HG02642 (cell line): ENCODE measurements at regions not wholly inside any gene's neighbourhood (a gene's known extent, or its start where the extent isn't known, plus 50 kb on each side); places are given as distances from the start of the nearest gene placed in this dataset.
"Not testable (repeated sequence)": the region's sequence is repeated elsewhere in the genome, so short reads cannot be mapped to it uniquely, and the experiment has no call there.

Experiments used
- ATAC-seq: cut with Tn5 transposase; IDR thresholded peaks from one replicate; pipeline ENCODE4 v1.9.1; 2021; ENCODE audit warnings: mild to moderate bottlenecking; ENCODE audit not compliant: unreplicated experiment, poor library complexity

DNA sequence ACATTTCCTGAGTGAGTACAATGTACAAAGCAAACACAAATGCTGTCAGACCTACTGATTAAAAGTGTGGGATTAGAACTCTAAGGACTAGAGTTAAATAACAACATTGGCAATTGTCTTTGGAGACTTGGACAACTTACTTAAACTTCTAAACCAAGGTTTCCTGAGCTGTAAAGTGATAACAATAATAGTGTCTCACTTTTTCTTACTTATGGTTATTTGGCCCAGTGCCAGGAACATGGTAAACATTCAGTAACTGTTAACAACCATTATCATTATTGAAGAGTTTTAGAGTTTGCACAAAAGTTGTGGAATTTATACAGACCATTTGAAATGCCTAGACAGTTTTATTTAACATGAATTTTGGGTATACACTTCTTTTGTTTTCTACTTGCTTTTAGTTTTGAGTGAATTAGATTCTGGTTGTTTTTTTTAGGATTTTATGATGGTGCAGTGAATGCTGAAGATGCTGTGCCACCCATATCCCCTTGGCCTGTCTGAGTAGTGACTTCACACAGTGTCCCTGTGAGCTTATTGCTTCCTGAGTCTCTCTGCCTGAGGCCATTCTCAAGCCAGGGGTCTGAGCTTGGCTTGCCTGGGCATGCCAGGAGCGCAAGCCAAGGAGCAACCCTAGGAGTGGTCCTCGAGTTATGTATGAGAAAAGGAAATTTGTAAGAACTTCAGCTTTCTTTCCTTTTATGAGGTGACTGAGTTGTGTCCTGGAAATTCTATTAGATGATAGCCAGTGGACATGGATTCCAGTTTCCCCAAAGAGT is 932.8 kb downstream of the TTLL7 start:
- no peak for ATAC-seq

DNA sequence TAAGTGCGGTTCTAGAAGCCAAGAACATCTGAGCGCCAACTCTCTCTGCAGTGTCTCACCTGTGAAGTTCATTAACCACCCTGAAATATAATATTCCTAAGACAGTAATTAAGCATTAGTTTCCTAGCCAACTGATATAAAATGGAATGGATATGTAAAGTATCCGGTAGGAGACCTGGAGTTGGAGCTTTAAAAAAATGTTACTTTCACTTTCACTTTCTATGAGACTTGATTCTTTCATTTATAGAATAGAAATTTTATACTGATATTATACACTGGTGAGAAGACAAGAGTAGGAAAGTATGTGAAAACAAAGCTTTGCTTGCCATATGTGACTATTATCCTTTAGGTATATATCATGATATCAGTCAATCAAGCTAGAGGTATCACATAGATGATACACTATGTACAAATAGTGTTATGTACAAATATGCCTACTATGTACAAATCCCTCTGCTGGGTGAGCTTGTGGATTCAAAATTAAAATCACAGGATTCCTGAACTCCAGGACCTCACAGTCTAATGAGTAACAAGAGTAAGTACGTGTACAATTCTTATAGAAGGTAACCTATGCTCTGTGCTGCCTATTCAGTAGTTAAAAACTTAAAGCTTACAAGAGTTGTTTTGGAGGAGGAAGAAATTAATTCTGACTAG is 934.2 kb downstream of the TTLL7 start:
- ATAC-seq: no peak

GRCh38 chr1:83060651-83061390 is 938.1 kb downstream of the TTLL7 start:
- no peak for ATAC-seq

- no peak for ATAC-seq
Measured at GRCh38 chr1:83060221-83060620, 938.7 kb downstream of the TTLL7 start.

DNA sequence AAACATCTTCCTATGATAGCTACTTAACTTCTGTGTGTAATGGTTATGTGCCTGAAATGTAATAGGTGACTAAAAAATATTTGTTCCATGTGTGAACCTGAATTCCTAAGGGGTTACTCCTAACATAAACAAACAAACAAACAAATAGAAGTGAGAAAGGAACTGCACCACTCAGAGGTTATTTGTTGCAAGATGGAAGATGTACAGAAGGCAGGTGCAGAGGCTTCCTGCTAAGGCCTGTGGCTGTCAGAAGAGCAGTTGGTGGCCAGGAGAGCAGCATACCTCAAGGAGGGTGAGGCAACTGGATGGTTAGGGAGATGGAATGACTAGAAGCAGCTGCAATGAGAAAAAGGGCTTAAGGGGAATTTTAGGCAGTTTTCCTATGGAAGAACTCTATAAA is 940.6 kb downstream of the TTLL7 start:
- ATAC-seq: no peak

DNA sequence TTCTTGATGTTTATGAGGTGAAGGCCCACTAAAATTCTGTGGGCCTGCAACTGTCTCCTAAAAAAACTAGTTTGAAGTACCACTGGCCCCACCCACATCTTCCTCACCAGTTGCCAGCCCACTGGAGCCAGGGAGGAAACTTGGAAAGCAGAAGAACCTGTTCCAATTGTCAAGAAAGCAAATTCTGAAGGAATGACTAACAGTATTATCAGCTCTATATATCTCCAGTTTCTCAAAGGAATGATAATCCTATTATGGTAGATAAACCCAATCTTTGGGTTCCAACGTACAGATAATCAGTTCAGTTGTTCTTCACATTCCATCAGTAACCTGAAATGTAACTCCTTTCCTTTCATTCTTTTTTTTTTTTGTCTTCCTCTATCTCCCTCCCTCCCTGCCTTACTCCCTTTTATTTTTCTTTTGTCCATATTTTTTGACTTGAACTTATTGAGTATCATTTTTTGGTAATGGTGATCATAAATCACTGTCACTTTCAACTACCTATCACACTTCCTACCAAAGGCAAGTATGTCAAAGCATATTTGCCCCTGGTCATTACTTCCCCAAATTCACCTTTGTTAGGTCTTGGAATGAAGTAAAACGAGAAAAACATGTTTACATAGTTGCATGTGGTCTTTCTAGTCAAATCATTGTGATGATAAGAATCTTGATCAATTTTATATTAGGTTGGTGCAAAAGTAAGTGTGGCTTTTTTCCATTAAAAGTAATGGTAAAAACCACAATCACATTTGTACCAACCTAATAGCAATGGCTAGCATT is 943.4 kb downstream of the TTLL7 start:
- no peak for ATAC-seq

DNA sequence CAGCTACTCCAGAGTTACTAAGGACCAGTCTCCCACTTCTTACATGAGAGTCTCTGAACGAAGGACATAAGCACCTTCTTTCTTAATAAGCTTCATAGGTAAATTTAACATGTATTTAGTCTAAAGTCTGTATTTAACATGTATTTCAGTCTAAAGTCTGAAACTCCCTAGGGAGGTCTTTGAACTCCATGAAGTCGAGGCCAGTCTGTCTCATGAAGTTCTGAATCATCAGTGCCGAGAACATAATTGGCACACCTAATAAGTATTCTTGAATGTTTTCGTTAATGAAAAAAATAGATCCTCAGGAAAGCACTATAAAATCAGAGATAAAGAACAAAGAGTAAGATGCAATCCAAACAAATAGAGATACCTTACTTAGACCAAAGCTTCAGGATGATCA is 945.5 kb downstream of the TTLL7 start:
- no peak for ATAC-seq

- no peak for ATAC-seq
Measured at GRCh38 chr1:83052865-83053264, 946.1 kb downstream of the TTLL7 start.

GRCh38 chr1:83051053-83051452 is 947.9 kb downstream of the TTLL7 start:
- not testable (repeated sequence) for ATAC-seq

GRCh38 chr1:83043244-83043643 is 955.7 kb downstream of the TTLL7 start:
- no peak for ATAC-seq

GRCh38 chr1:83039091-83039490 is 959.8 kb downstream of the TTLL7 start:
- ATAC-seq: not testable (repeated sequence)

DNA sequence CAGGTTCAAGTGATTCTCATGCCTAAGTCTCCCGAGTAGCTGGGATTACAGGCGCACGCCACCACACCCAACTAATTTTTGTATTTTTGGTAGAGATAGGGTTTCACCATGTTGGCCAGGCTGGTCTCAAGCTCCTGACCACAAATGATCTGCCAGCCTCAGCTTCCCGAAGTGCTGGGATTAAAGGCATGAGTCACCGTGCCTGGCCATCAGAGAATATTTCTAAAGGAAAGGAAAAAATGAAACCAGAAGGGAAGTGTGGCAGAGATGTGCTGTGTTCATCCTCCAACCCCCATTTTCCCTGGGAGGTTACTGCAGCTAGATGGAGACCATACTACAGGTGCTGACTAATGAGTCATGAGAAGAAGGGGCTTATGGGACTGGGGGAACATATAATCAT is 964.1 kb downstream of the TTLL7 start:
- ATAC-seq: no peak

- no peak for ATAC-seq
Measured at GRCh38 chr1:83033682-83034081, 965.2 kb downstream of the TTLL7 start.

DNA sequence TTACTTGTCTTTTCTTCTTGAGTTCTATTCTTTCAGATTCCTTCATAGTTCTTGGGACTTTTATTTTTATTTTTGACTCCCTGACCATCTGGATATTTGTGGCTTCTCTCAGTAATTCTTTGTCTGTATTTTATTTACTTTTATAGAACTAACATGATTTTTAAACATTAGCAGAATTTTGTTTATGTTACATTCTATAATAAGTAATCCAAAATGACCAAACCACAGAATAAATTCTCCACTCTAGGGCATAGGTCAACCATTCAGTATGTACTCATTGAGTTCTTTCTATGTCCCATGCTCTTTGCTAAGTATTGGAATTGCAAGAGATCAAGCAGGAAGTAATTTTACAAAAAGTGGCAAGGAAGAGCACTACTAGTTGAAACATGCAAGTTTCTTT is 969.0 kb downstream of the TTLL7 start:
- no peak for ATAC-seq

GRCh38 chr1:83029050-83029449 is 969.9 kb downstream of the TTLL7 start:
- ATAC-seq: no peak

GRCh38 chr1:83028467-83028866 is 970.5 kb downstream of the TTLL7 start:
- no peak for ATAC-seq

GRCh38 chr1:83027511-83027910 is 971.4 kb downstream of the TTLL7 start:
- ATAC-seq: no peak

GRCh38 chr1:83026745-83027144 is 972.2 kb downstream of the TTLL7 start:
- ATAC-seq: no peak

GRCh38 chr1:83024251-83024767 is 974.6 kb downstream of the TTLL7 start:
- ATAC-seq: no peak

DNA sequence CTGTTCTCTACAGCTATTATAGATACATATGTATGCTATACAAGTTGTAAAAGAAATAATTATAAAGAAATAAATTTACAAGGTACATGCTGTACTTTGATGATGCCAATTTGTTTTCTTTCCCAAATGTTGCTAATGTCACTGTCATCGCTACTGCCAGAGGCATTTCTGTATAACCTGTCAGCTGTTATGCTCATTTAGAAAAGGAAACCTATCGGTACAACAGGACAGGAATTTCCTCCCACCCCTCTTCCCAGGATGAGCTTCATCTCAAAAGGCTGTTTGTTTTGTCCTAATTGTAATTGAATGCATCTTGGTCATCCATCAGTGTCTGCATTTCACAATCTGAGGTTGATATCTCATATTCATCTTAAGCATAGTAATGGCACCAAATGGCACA is 975.7 kb downstream of the TTLL7 start:
- no peak for ATAC-seq
